HG02610 (cell line): ENCODE measurements at regions not wholly inside any gene's neighbourhood (a gene's known extent, or its start where the extent isn't known, plus 50 kb on each side); places are given as distances from the start of the nearest gene placed in this dataset.
"Not testable (repeated sequence)": the region's sequence is repeated elsewhere in the genome, so short reads cannot be mapped to it uniquely, and the experiment has no call there.

ENCODE experiments used
- ATAC-seq: cut with Tn5 transposase; IDR thresholded peaks from one replicate; pipeline ENCODE4 v1.9.1; 2021; ENCODE audit warnings: mild to moderate bottlenecking, moderate library complexity; ENCODE audit not compliant: unreplicated experiment

GRCh38 chr5:62240494-62240893 is 65.5 kb upstream of the KIF2A start:
- ATAC-seq = not testable (repeated sequence)

- not testable (repeated sequence) for ATAC-seq
Measured at GRCh38 chr5:62242000-62242399, 64.0 kb upstream of the KIF2A start.

GRCh38 chr5:62243046-62243445 is 63.0 kb upstream of the KIF2A start:
- ATAC-seq = not testable (repeated sequence)

GRCh38 chr5:62248192-62248591 is 57.8 kb upstream of the KIF2A start:
- ATAC-seq = not testable (repeated sequence)

- ATAC-seq = not testable (repeated sequence)
Measured at GRCh38 chr5:62250085-62250484, 55.9 kb upstream of the KIF2A start.

- not testable (repeated sequence) for ATAC-seq
Measured at GRCh38 chr5:62250919-62251318, 55.1 kb upstream of the KIF2A start.

- not testable (repeated sequence) for ATAC-seq
Measured at GRCh38 chr5:62252519-62252918, 53.5 kb upstream of the KIF2A start.

- ATAC-seq = not testable (repeated sequence)
Measured at GRCh38 chr5:62255551-62255950, 50.5 kb upstream of the KIF2A start.

GRCh38 chr5:62256161-62257019 is 49.6 kb upstream of the KIF2A start:
- peak; percentile 55 for ATAC-seq
